Liver (tissue), 3 donors: ENCODE measurements at regions not wholly inside any gene's neighbourhood (a gene's known extent, or its start where the extent isn't known, plus 50 kb on each side); places are given as distances from the start of the nearest gene placed in this dataset.

Experiments
- CTCF ChIP-seq: fragments of 150-350 bp; IDR thresholded peaks from 2 replicates; pipeline ENCODE4 v1.5.1; 2017; ENCODE audit warnings: improper control_type of control experiment, low read depth, low read length; ENCODE audit not compliant: missing input control
- EGR1 ChIP-seq, 2 donors: IDR thresholded peaks; 2 replicates each; pipeline ENCODE4 v1.6.1; 2016 to 2018; ENCODE audit warnings: antibody characterized with exemption in 2 of 2, low read depth in 2 of 2
- HNF4A ChIP-seq, 2 donors: conservative IDR thresholded peaks; 2 replicates each; pipeline ENCODE4 v1.6.1; 2016; ENCODE audit warnings: antibody characterized with exemption in 2 of 2, mild to moderate bottlenecking in 2 of 2
- RAD21 ChIP-seq, 2 donors: IDR thresholded peaks; 2 replicates each; pipeline ENCODE4 v1.6.1; 2016; ENCODE audit warnings: antibody characterized with exemption in 2 of 2, mild to moderate bottlenecking in 2 of 2
- REST ChIP-seq: IDR thresholded peaks from 2 replicates; pipeline ENCODE4 v1.6.1; 2016; ENCODE audit warnings: antibody characterized with exemption, mild to moderate bottlenecking
- RXRA ChIP-seq, 2 donors: IDR thresholded peaks; 2 replicates each; pipeline ENCODE4 v1.6.1; 2017 to 2018; ENCODE audit warnings: antibody characterized with exemption in 2 of 2, mild to moderate bottlenecking in 1 of 2
- SP1 ChIP-seq: IDR thresholded peaks from 2 replicates; pipeline ENCODE4 v1.6.1; 2018; ENCODE audit warnings: antibody characterized with exemption, mild to moderate bottlenecking
- TAF1 ChIP-seq: conservative IDR thresholded peaks from 2 replicates; pipeline ENCODE4 v1.6.1; 2016; ENCODE audit warnings: antibody characterized with exemption, mild to moderate bottlenecking
- YY1 ChIP-seq: IDR thresholded peaks from 2 replicates; pipeline ENCODE4 v1.6.1; 2016; ENCODE audit warnings: antibody characterized with exemption, mild to moderate bottlenecking
- TF ChIP-seq, protein P1 (sequence below): IDR thresholded peaks from 2 replicates; pipeline ENCODE4 v1.6.1; 2016; ENCODE audit warnings: antibody characterized with exemption
- donor health status: healthy.
- donor health status: healthy.

DNA sequence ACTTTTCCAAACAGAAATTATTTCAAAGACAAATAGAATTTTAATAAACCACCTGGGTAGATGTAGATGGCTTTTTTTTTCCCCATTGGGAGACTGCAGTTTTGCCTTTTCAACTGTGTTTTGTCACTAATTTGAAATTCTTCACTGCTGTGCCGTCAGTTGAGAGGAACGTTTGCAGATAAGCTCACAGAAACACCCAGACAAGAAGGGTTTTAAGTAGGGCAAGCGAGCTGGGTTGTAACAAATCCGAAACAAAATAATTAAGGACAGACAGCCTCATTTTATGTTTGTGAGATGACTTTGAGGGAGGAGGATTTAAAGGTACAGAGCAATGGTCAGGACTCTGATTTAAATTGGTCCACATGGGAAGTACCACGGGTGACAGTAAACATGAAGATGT, 155.1 kb upstream of the NTRK2 start:
- no peak for TF ChIP-seq CTCF
- TF ChIP-seq REST, result no peak
- TF ChIP-seq RAD21 (IDR thresholded peaks at IDR 0.05), result no peak
- no peak for TF ChIP-seq HNF4A (conservative IDR thresholded peaks at IDR 0.05)
- no peak for TF ChIP-seq TAF1
- no peak for TF ChIP-seq YY1
- TF ChIP-seq EGR1 (IDR thresholded peaks at IDR 0.05; ENCODE audit: low read depth in 2 of 2), result no peak
- TF ChIP-seq RXRA (IDR thresholded peaks at IDR 0.05), result no peak
- TF ChIP-seq, protein P1, sequence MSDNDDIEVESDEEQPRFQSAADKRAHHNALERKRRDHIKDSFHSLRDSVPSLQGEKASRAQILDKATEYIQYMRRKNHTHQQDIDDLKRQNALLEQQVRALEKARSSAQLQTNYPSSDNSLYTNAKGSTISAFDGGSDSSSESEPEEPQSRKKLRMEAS, result no peak
- TF ChIP-seq SP1, result no peak
